Ovary (tissue), 7 donors: ENCODE measurements at regions not wholly inside any gene's neighbourhood (a gene's known extent, or its start where the extent isn't known, plus 50 kb on each side); places are given as distances from the start of the nearest gene placed in this dataset.
"Not testable (repeated sequence)": the region's sequence is repeated elsewhere in the genome, so short reads cannot be mapped to it uniquely, and the experiment has no call there.

ENCODE experiments used
- DNase-seq, 5 donors: peaks; one replicate each; pipeline ENCODE4 v3.0.0-alpha.2; 2019 to 2020
- H3K27ac ChIP-seq, 2 donors: fragments of 200-600 bp; one replicate each; pipeline versions ENCODE4 v1.5.1 to v1.8.0; 2019 to 2022
- H3K27me3 ChIP-seq: fragments of 200-600 bp; one replicate; pipeline ENCODE4 v1.8.0; 2022
- H3K36me3 ChIP-seq: fragments of 200-600 bp; sonication (generic); one replicate; pipeline ENCODE4 v1.5.1; 2019
- H3K4me1 ChIP-seq: one replicate; pipeline ENCODE4 v1.8.1; 2013; ENCODE audit warnings: mild to moderate bottlenecking, moderate library complexity; ENCODE audit not compliant: insufficient read depth
- H3K4me3 ChIP-seq: fragments of 200-600 bp; sonication (generic); one replicate; pipeline ENCODE4 v1.5.1; 2017
- H3K9me3 ChIP-seq, 2 donors: fragments of 200-600 bp in 1 of 2; sonication (generic) in 1 of 2; one replicate each; pipeline versions ENCODE4 v1.5.1 to v1.8.1; 2013 to 2019; ENCODE audit warnings: mild to moderate bottlenecking in 1 of 2, moderate library complexity in 1 of 2
- EP300 ChIP-seq: sonication (generic); formaldehyde crosslinking; IDR thresholded peaks from one replicate; pipeline ENCODE4 v1.6.1; 2017; ENCODE audit warnings: antibody characterized with exemption
- POLR2A ChIP-seq: fragments of 450-650 bp; IDR thresholded peaks from one replicate; pipeline ENCODE4 v1.6.1; 2017; ENCODE audit warnings: antibody characterized with exemption, mild to moderate bottlenecking, moderate library complexity
- WGBS, 3 donors: extraction: QIAGEN DNeasy Blood & Tissue Kit in 1 of 3; methylation state at CpG; one replicate each; pipeline versions ENCODE4 v1.1.5 to v1.1.7; 2013 to 2017; 5-methylcytosine and 5-hydroxymethylcytosine counted together
- intact Hi-C, 4 donors: fragments of 100-400 bp; cut with DNase I; formaldehyde crosslinking; loops; one replicate each; pipeline versions ENCODE4 v1.11.0 to v1.15.1; 2022 to 2023
- TF ChIP-seq, protein P1 (sequence below), 3 donors: fragments of 450-650 bp in 2 of 3; fragments of 200-600 bp in 1 of 3; IDR thresholded peaks; one replicate each; pipeline versions ENCODE4 v1.5.1 to v1.8.0; 2016 to 2022; ENCODE audit warnings: antibody characterized with exemption in 3 of 3, mild to moderate bottlenecking in 1 of 3
- donor health status: DM: no; HTN: no; CAD: no; lungs with moderate emphysema.
- donor health status: DM: no; HTN: no; CAD: no.
- donor health status: Bipolar disorder and iron deficiency.
- donor health status: DM: no; HTN: no; CAD: no.
- donor health status: DM: yes; HTN: yes; CAD: no.

DNA sequence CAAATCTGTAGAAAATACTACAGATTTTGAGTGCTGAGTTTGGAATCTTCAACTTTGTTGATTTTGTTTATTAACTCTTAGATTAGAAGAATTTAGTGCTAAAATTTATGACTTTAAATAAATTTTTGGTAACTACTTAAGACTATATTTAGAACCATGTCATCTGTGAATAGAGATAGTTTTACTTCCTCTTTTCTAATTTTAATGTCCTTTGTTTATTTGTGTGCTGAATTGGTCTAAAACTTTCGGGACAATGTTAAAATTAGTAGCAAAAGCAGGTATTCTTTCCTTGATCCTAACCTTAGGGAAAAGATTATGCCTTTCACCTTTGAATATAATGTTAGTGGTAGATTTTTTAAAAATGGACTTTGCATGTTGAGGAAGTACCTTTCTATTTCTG is 119.7 kb upstream of the CXorf51A start:
- Histone ChIP-seq H3K4me1 (no peaks in the 10 kb centered on the region), H3K36me3 (no peaks in the 10 kb centered on the region), H3K4me3 (no peak overlapping the region), H3K9me3 (no peaks in the 10 kb centered on the region), H3K27me3 (no peaks in the 10 kb centered on the region), H3K27ac (no peak overlapping the region)
- TF ChIP-seq, protein P1, sequence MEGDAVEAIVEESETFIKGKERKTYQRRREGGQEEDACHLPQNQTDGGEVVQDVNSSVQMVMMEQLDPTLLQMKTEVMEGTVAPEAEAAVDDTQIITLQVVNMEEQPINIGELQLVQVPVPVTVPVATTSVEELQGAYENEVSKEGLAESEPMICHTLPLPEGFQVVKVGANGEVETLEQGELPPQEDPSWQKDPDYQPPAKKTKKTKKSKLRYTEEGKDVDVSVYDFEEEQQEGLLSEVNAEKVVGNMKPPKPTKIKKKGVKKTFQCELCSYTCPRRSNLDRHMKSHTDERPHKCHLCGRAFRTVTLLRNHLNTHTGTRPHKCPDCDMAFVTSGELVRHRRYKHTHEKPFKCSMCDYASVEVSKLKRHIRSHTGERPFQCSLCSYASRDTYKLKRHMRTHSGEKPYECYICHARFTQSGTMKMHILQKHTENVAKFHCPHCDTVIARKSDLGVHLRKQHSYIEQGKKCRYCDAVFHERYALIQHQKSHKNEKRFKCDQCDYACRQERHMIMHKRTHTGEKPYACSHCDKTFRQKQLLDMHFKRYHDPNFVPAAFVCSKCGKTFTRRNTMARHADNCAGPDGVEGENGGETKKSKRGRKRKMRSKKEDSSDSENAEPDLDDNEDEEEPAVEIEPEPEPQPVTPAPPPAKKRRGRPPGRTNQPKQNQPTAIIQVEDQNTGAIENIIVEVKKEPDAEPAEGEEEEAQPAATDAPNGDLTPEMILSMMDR (IDR thresholded peaks at IDR 0.05) = no peak
- no peak for TF ChIP-seq POLR2A
- TF ChIP-seq EP300 = no peak
- DNase-seq = no peak
- intact Hi-C loops = no loop called here
- 47 to 57% (median 52%) methylated on average over 1 of the region's 1 CpG for WGBS, 3 donors

DNA sequence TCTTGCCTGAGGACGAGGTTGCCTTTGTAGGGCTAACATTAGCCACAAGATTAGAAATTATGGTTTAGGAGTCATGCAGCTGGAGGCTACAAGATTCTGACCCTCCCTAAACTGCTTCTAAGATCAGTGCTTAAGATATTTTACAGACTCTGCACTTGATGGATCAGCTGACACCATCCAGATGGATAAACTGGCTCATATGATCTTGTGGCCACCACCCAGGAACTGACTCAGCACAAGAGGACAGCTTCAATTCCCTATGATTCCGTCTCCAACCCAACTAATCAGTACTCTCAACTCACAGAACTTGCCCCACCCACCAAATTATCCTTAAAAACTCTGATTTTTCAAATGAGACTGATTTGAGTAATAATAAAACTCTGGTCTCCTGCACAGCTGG is 118.5 kb upstream of the CXorf51A start:
- H3K9me3 ChIP-seq, intact Hi-C loops, H3K27ac ChIP-seq, H3K4me1 ChIP-seq, H3K4me3 ChIP-seq, H3K36me3 ChIP-seq, DNase-seq, H3K27me3 ChIP-seq: not testable (repeated sequence)
- 31 to 47% (median 40%) methylated on average over 2 of the region's 2 CpGs for WGBS, 3 donors

DNA sequence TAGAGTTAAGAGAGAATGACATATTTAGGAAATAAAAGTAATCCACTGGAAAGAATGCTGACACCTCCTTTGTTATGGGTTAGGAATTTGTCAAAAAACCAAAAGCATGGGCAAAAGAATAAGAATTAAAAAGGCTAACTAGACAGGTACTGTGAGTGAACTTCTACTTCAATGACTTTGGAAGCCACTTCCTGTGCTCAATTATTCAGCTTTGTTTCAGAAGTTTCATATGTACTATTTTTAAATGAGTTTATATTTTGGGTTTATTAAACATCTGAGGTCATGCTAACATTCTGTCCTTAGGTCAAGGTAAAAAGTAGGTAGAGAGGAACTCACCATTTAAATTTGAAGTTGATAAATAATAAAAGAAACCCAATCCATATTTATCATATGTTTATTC is 106.7 kb upstream of the CXorf51A start:
- Histone ChIP-seq H3K36me3 (no peaks in the 10 kb centered on the region), H3K27ac (no peak overlapping the region), H3K9me3 (no peaks in the 10 kb centered on the region), H3K27me3 (no peaks in the 10 kb centered on the region), H3K4me1 (no peaks in the 10 kb centered on the region), H3K4me3 (no peak overlapping the region)
- intact Hi-C loops = no loop called here
- no peak for DNase-seq
- TF ChIP-seq POLR2A (no peak), EP300 (no peak)
- TF ChIP-seq, protein P1 (IDR thresholded peaks at IDR 0.05) = no peak

DNA sequence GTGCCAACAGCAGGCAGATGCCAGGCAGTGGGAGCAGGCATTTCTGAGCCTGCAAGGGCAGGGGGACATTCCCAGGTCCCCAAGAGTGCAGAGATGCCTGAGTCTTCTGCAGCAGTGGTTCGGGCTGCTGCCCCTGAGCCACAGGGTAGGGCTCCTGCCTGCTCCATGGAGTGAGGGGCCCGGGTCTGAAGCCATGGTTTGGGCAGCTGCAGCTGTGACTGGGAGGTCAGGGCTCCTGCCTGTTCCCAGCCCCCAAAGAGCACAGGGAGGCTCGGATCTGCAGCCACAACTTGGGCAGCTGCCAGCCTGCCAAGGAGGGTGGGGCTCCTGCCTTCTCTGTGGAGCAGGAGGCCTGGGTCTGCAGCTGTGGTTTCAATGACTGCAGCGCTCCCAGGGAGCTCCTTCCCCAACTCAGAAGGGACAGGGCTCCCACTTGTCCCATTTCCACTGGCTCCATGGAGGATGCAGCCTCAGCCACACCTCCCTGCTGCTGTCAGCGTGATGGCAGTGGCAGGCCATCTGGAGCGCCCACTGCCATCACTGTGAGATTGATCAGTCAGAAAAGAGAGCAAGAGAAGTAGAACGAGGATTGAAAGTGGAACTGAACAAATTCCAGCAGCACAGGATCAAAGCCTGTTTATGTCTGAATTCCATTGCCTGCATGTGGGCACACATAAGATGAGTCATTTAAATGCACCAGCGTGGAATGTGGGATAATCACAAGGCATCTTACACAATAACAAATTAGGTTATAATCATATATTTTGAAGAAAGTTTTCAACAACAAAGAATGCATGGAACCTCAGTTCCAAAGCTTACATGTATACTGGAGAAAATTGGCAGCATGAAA is 93.1 kb upstream of the CXorf51A start:
- TF ChIP-seq EP300 = no peak
- TF ChIP-seq, protein P1 (IDR thresholded peaks at IDR 0.05) = no peak
- TF ChIP-seq POLR2A = no peak
- Histone ChIP-seq H3K9me3 (no peaks in the 10 kb centered on the region), H3K4me3 (no peak overlapping the region), H3K27ac (no peak overlapping the region), H3K36me3 (no peaks in the 10 kb centered on the region), H3K4me1 (no peaks in the 10 kb centered on the region), H3K27me3 (no peaks in the 10 kb centered on the region)
- 51 to 63% (median 51%) methylated on average over 6 to 8 of the region's 8 CpGs for WGBS, 3 donors
- DNase-seq = no peak
- intact Hi-C loops = no loop called here

DNA sequence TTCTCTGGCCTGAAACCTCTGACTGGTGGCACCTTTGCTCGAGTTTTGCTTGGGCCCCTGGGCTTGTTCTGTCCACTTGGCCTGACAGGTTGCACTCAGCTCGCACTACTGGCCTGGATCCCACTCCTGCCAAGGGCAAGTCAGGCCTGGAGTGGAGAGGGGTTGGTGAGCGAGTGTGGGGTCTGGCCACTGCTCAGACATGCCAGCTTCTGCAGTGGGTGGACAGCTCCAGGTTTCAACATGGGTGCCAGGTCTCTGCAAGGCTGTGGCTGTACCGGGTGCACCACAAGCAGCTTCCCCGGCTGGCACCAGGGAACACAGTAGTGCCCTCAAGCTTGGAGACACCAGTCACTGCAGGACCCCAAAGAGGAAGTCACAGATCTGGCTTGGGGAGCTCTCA is 91.6 kb upstream of the CXorf51A start:
- no peaks in the 10 kb centered on the region for H3K4me1 ChIP-seq
- WGBS, 3 donors = 56 to 78% (median 60%) methylated on average over 5 of the region's 5 CpGs
- no peaks in the 10 kb centered on the region for H3K36me3 ChIP-seq
- intact Hi-C loops = no loop called here
- no peak for DNase-seq
- TF ChIP-seq EP300 (no peak), POLR2A (no peak)
- TF ChIP-seq, protein P1 (IDR thresholded peaks at IDR 0.05) = no peak
- no peaks in the 10 kb centered on the region for H3K27me3 ChIP-seq
- H3K4me3 ChIP-seq = no peak overlapping the region
- no peaks in the 10 kb centered on the region for H3K9me3 ChIP-seq
- no peak overlapping the region for H3K27ac ChIP-seq
